ENCODE measurements at regions not wholly inside any gene's neighbourhood (a gene's known extent, or its start where the extent isn't known, plus 50 kb on each side); places are given as distances from the start of the nearest gene placed in this dataset.

DNA sequence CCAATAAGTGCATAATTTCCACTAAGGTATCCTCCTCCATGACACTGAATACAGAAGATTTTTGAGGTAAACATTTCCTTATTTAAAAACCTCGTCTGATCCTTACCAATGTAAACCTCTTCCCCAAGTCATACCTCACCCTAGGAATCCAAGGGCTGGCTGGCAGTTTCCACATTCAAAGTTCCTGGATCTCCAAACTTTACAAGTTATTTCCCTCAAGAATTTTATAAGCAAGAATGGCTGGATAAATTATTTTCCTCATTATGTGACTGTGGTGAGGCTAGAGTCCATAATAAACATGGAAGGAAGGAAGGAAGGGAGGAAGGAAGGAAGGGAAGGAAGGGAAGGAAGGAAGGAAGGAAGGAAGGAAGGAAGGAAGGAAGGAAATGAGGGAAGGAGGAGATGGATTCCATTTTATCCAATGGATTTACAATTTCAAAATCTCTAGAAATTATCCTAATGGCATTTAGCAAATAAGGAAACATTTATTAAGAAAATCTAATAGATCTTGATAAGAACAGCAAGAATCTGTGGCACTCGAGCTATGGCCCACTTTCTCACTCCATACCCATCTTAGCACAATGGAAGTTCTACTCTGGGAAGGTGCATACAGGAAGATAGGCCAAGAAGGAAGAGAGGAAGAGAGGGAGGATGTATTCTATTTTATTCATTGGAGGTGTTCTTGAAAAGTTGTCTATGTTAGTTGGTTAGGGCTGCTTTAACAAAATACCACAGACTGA is 477.8 kb upstream of the TMPO start:
- H3K4me3 ChIP-seq (ENCODE audit: control extremely low read depth in 1 of 5, extremely low read depth in 1 of 5, insufficient read depth in 1 of 5, low read depth in 2 of 5, low read length in 4 of 5), result no peak overlapping the region
- no peaks in the 10 kb centered on the region for H3K36me3 ChIP-seq (replicated peaks in 1 of 2; ENCODE audit: control extremely low read depth in 1 of 2, control insufficient read depth in 1 of 2, extremely low read depth in 1 of 2, insufficient read depth in 2 of 2, low read length in 1 of 2)
- Mint-ChIP-seq H3K4me1 (no peaks in the 10 kb centered on the region), H3K27ac (no peak overlapping the region), H3K4me3 (no peak overlapping the region), H3K27me3 (no peaks in the 10 kb centered on the region), H3K9me3 (ENCODE audit: insufficient read depth) (peaks cover 2% of the 10 kb centered on the region)
- no peak overlapping the region for H3K27ac ChIP-seq (ENCODE audit: low read length in 2 of 2)
- H3K4me2 ChIP-seq (replicated peaks; ENCODE audit: low read depth, low read length, poor library complexity, severe bottlenecking), result no peak overlapping the region
- ATAC-seq (ENCODE audit: low read depth), result no peak
- H4K20me1 ChIP-seq (ENCODE audit: control insufficient read depth, insufficient read depth, low read length, poor library complexity, severe bottlenecking), result no peaks in the 10 kb centered on the region
- ChIA-PET CTCF (no interaction called here), POLR2A (interaction anchor here (0.6 kb wide), 1 partner anchor 450 kb away, joined by 3 read pairs; no protein-coding TSS in a partner anchor)
- intact Hi-C loops (cut with micrococcal nuclease), result no loop called here
- no peaks in the 10 kb centered on the region for H3K79me2 ChIP-seq (ENCODE audit: control insufficient read depth, insufficient read depth, low read length)
- no peaks in the 10 kb centered on the region for H3K4me1 ChIP-seq (ENCODE audit: control insufficient read depth in 2 of 2, insufficient read depth in 2 of 2, low read length in 2 of 2)
- H3K27me3 ChIP-seq (replicated peaks in 1 of 4; ENCODE audit: control extremely low read depth in 1 of 4, control insufficient read depth in 3 of 4, insufficient read depth in 4 of 4, low read length in 3 of 4), result no peaks in the 10 kb centered on the region
- WGBS (ENCODE audit: insufficient coverage), result 83% methylated on average over 1 of the region's 2 CpGs
- no peaks in the 10 kb centered on the region for H3K9me3 ChIP-seq (ENCODE audit: control extremely low read depth in 1 of 3, control insufficient read depth in 2 of 3, insufficient read depth in 1 of 3, low read length in 2 of 3)
- no peak overlapping the region for H3K9ac ChIP-seq (ENCODE audit: low read length)
- DNase-seq, result no peak
- TF ChIP-seq EZH2 (IDR thresholded peaks at IDR 0.05; ENCODE audit: borderline replicate concordance, insufficient read depth, low read depth, low read length, poor library complexity, severe bottlenecking), result no peak
- TF ChIP-seq, protein P1, sequence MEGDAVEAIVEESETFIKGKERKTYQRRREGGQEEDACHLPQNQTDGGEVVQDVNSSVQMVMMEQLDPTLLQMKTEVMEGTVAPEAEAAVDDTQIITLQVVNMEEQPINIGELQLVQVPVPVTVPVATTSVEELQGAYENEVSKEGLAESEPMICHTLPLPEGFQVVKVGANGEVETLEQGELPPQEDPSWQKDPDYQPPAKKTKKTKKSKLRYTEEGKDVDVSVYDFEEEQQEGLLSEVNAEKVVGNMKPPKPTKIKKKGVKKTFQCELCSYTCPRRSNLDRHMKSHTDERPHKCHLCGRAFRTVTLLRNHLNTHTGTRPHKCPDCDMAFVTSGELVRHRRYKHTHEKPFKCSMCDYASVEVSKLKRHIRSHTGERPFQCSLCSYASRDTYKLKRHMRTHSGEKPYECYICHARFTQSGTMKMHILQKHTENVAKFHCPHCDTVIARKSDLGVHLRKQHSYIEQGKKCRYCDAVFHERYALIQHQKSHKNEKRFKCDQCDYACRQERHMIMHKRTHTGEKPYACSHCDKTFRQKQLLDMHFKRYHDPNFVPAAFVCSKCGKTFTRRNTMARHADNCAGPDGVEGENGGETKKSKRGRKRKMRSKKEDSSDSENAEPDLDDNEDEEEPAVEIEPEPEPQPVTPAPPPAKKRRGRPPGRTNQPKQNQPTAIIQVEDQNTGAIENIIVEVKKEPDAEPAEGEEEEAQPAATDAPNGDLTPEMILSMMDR (IDR thresholded peaks at IDR 0.05), result no peak
- H2AFZ ChIP-seq (ENCODE audit: insufficient read depth, low read depth, low read length, poor library complexity, severe bottlenecking), result no peak overlapping the region

DNA sequence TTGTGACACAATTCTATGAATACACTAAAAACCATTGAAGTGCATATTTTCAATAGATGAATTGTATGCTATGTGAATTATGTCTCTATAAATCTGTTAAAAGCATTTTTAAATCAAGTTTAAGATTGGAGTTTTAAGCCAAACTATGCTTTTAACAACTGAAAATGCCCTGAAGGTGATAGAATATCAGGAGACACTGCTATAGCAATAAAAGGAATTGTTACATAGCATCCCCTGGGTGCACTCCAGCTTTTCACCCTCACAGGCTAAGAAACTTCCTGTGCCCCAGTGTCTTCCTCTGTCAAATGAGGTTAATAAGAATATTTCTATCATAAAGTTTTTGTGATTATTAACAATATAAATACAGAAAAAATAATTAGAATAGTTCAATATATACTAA is 472.7 kb upstream of the TMPO start:
- POLR2A ChIA-PET, result no interaction called here
- CTCF ChIA-PET, result no interaction called here
- no peaks in the 10 kb centered on the region for H4K20me1 ChIP-seq (ENCODE audit: control insufficient read depth, insufficient read depth, low read length, poor library complexity, severe bottlenecking)
- H3K9ac ChIP-seq (ENCODE audit: low read length), result no peak overlapping the region
- H3K9me3 ChIP-seq (ENCODE audit: control extremely low read depth in 1 of 3, control insufficient read depth in 2 of 3, insufficient read depth in 1 of 3, low read length in 2 of 3), result no peaks in the 10 kb centered on the region
- H3K27me3 ChIP-seq (replicated peaks in 1 of 4; ENCODE audit: control extremely low read depth in 1 of 4, control insufficient read depth in 3 of 4, insufficient read depth in 4 of 4, low read length in 3 of 4), result no peaks in the 10 kb centered on the region
- H3K27ac Mint-ChIP-seq, result no peak overlapping the region
- DNase-seq, result no peak
- H3K27me3 Mint-ChIP-seq, result no peaks in the 10 kb centered on the region
- intact Hi-C loops (cut with micrococcal nuclease), result no loop called here
- peaks cover 2% of the 10 kb centered on the region for H3K9me3 Mint-ChIP-seq (ENCODE audit: insufficient read depth)
- no peak overlapping the region for H3K4me3 ChIP-seq (ENCODE audit: control extremely low read depth in 1 of 5, extremely low read depth in 1 of 5, insufficient read depth in 1 of 5, low read depth in 2 of 5, low read length in 4 of 5)
- no peak overlapping the region for H3K4me2 ChIP-seq (replicated peaks; ENCODE audit: low read depth, low read length, poor library complexity, severe bottlenecking)
- no peaks in the 10 kb centered on the region for H3K79me2 ChIP-seq (ENCODE audit: control insufficient read depth, insufficient read depth, low read length)
- no peak for ATAC-seq (ENCODE audit: low read depth)
- TF ChIP-seq, protein P1 (IDR thresholded peaks at IDR 0.05), result no peak
- no peak for TF ChIP-seq EZH2 (IDR thresholded peaks at IDR 0.05; ENCODE audit: borderline replicate concordance, insufficient read depth, low read depth, low read length, poor library complexity, severe bottlenecking)
- no peaks in the 10 kb centered on the region for H3K4me1 ChIP-seq (ENCODE audit: control insufficient read depth in 2 of 2, insufficient read depth in 2 of 2, low read length in 2 of 2)
- H3K27ac ChIP-seq (ENCODE audit: low read length in 2 of 2), result no peak overlapping the region
- H2AFZ ChIP-seq (ENCODE audit: insufficient read depth, low read depth, low read length, poor library complexity, severe bottlenecking), result no peak overlapping the region
- H3K36me3 ChIP-seq (replicated peaks in 1 of 2; ENCODE audit: control extremely low read depth in 1 of 2, control insufficient read depth in 1 of 2, extremely low read depth in 1 of 2, insufficient read depth in 2 of 2, low read length in 1 of 2), result no peaks in the 10 kb centered on the region
- H3K4me1 Mint-ChIP-seq, result no peaks in the 10 kb centered on the region
- no peak overlapping the region for H3K4me3 Mint-ChIP-seq
